SJCRH30 (cell line): ENCODE measurements at regions not wholly inside any gene's neighbourhood (a gene's known extent, or its start where the extent isn't known, plus 50 kb on each side); places are given as distances from the start of the nearest gene placed in this dataset.

ENCODE experiments used
- DNase-seq, 2 experiments: peaks; one replicate each; pipeline ENCODE4 v3.0.0-alpha.2; 2015 to 2020
- H3K27ac ChIP-seq: fragments of 250-450 bp; sonication (Bioruptor Pico); 2 replicates; pipeline ENCODE4 v1.5.1; 2020; ENCODE audit warnings: mild to moderate bottlenecking, moderate library complexity
- H3K27me3 ChIP-seq: fragments of 250-450 bp; sonication (Bioruptor Pico); 2 replicates; pipeline ENCODE4 v1.5.1; 2020; ENCODE audit warnings: mild to moderate bottlenecking, moderate library complexity
- H3K36me3 ChIP-seq: fragments of 250-450 bp; sonication (Bioruptor Pico); 2 replicates; pipeline ENCODE4 v1.5.1; 2020; ENCODE audit warnings: mild to moderate bottlenecking, moderate library complexity
- H3K4me1 ChIP-seq: fragments of 250-450 bp; sonication (Bioruptor Pico); 2 replicates; pipeline ENCODE4 v1.5.1; 2020; ENCODE audit warnings: mild to moderate bottlenecking, moderate library complexity
- H3K4me3 ChIP-seq: fragments of 250-450 bp; sonication (Bioruptor Pico); 2 replicates; pipeline ENCODE4 v1.5.1; 2020; ENCODE audit warnings: mild to moderate bottlenecking, moderate library complexity
- H3K9me3 ChIP-seq: fragments of 250-450 bp; sonication (Bioruptor Pico); replicated peaks from 2 replicates; pipeline ENCODE4 v1.5.1; 2020; ENCODE audit warnings: mild to moderate bottlenecking, moderate library complexity

GRCh38 chr13:61838568-61838967 is 422.9 kb upstream of the PCDH20 start:
- Histone ChIP-seq H3K27me3 (no peaks in the 10 kb centered on the region), H3K4me3 (no peak overlapping the region), H3K36me3 (no peaks in the 10 kb centered on the region), H3K27ac (no peak overlapping the region), H3K9me3 (no peaks in the 10 kb centered on the region), H3K4me1 (no peaks in the 10 kb centered on the region)
- no peak for DNase-seq

- H3K27me3 ChIP-seq = no peaks in the 10 kb centered on the region
- no peak for DNase-seq
- H3K4me3 ChIP-seq = no peak overlapping the region
- H3K9me3 ChIP-seq = no peaks in the 10 kb centered on the region
- no peaks in the 10 kb centered on the region for H3K4me1 ChIP-seq
- no peaks in the 10 kb centered on the region for H3K36me3 ChIP-seq
- H3K27ac ChIP-seq = no peak overlapping the region
Observed at GRCh38 chr13:61833228-61833627, 417.6 kb upstream of the PCDH20 start.

GRCh38 chr13:61831026-61831425 is 415.4 kb upstream of the PCDH20 start:
- no peak for DNase-seq
- Histone ChIP-seq H3K4me3 (no peak overlapping the region), H3K9me3 (no peaks in the 10 kb centered on the region), H3K4me1 (no peaks in the 10 kb centered on the region), H3K36me3 (no peaks in the 10 kb centered on the region), H3K27ac (no peak overlapping the region), H3K27me3 (no peaks in the 10 kb centered on the region)

- H3K27ac ChIP-seq = no peak overlapping the region
- no peaks in the 10 kb centered on the region for H3K27me3 ChIP-seq
- no peak for DNase-seq
- no peaks in the 10 kb centered on the region for H3K36me3 ChIP-seq
- no peaks in the 10 kb centered on the region for H3K4me1 ChIP-seq
- no peaks in the 10 kb centered on the region for H3K9me3 ChIP-seq
- H3K4me3 ChIP-seq = no peak overlapping the region
Observed at GRCh38 chr13:61830475-61830874, 414.8 kb upstream of the PCDH20 start.

- H3K4me1 ChIP-seq = no peaks in the 10 kb centered on the region
- no peaks in the 10 kb centered on the region for H3K36me3 ChIP-seq
- H3K27me3 ChIP-seq = no peaks in the 10 kb centered on the region
- no peak overlapping the region for H3K4me3 ChIP-seq
- H3K27ac ChIP-seq = no peak overlapping the region
- DNase-seq = no peak
- H3K9me3 ChIP-seq = no peaks in the 10 kb centered on the region
Observed at GRCh38 chr13:61824168-61824567, 408.5 kb upstream of the PCDH20 start.

GRCh38 chr13:61812286-61812685 is 396.6 kb upstream of the PCDH20 start:
- Histone ChIP-seq H3K4me3 (no peak overlapping the region), H3K4me1 (no peaks in the 10 kb centered on the region), H3K36me3 (no peaks in the 10 kb centered on the region), H3K9me3 (no peaks in the 10 kb centered on the region), H3K27me3 (no peaks in the 10 kb centered on the region), H3K27ac (no peak overlapping the region)
- DNase-seq = no peak

GRCh38 chr13:61810065-61810464 is 394.4 kb upstream of the PCDH20 start:
- H3K27me3 ChIP-seq = no peaks in the 10 kb centered on the region
- H3K36me3 ChIP-seq = no peaks in the 10 kb centered on the region
- H3K4me1 ChIP-seq = no peaks in the 10 kb centered on the region
- no peak for DNase-seq
- H3K27ac ChIP-seq = no peak overlapping the region
- no peaks in the 10 kb centered on the region for H3K9me3 ChIP-seq
- no peak overlapping the region for H3K4me3 ChIP-seq

- Histone ChIP-seq H3K9me3 (no peaks in the 10 kb centered on the region), H3K27ac (no peak overlapping the region), H3K4me3 (no peak overlapping the region), H3K27me3 (no peaks in the 10 kb centered on the region), H3K4me1 (no peaks in the 10 kb centered on the region), H3K36me3 (no peaks in the 10 kb centered on the region)
- no peak for DNase-seq
Observed at GRCh38 chr13:61797397-61797796, 381.7 kb upstream of the PCDH20 start.

- Histone ChIP-seq H3K27me3 (no peaks in the 10 kb centered on the region), H3K4me3 (no peak overlapping the region), H3K4me1 (no peaks in the 10 kb centered on the region), H3K36me3 (no peaks in the 10 kb centered on the region), H3K27ac (no peak overlapping the region), H3K9me3 (no peaks in the 10 kb centered on the region)
- DNase-seq = no peak
Observed at GRCh38 chr13:61795580-61795979, 379.9 kb upstream of the PCDH20 start.

- Histone ChIP-seq H3K27me3 (0 out of 2 replicates have a peak, but pooled peaks cover 2% of the 10 kb centered on the region), H3K4me3 (no peak overlapping the region), H3K36me3 (no peaks in the 10 kb centered on the region), H3K9me3 (no peaks in the 10 kb centered on the region), H3K4me1 (no peaks in the 10 kb centered on the region), H3K27ac (no peak overlapping the region)
- DNase-seq = no peak
Observed at GRCh38 chr13:61779456-61779855, 363.8 kb upstream of the PCDH20 start.

GRCh38 chr13:61778531-61778930 is 362.9 kb upstream of the PCDH20 start:
- Histone ChIP-seq H3K27me3 (0 out of 2 replicates have a peak, but pooled peaks cover 2% of the 10 kb centered on the region), H3K27ac (no peak overlapping the region), H3K36me3 (no peaks in the 10 kb centered on the region), H3K4me3 (no peak overlapping the region), H3K4me1 (no peaks in the 10 kb centered on the region), H3K9me3 (no peaks in the 10 kb centered on the region)
- DNase-seq = no peak

- no peaks in the 10 kb centered on the region for H3K9me3 ChIP-seq
- H3K4me1 ChIP-seq = no peaks in the 10 kb centered on the region
- no peaks in the 10 kb centered on the region for H3K36me3 ChIP-seq
- H3K27ac ChIP-seq = no peak overlapping the region
- 0 out of 2 replicates have a peak, but pooled peaks cover 2% of the 10 kb centered on the region for H3K27me3 ChIP-seq
- no peak overlapping the region for H3K4me3 ChIP-seq
- no peak for DNase-seq
Observed at GRCh38 chr13:61777899-61778298, 362.2 kb upstream of the PCDH20 start.

- H3K27ac ChIP-seq = no peak overlapping the region
Observed at GRCh38 chr13:61777271-61777670, 361.6 kb upstream of the PCDH20 start.

GRCh38 chr13:61774903-61775302 is 359.3 kb upstream of the PCDH20 start:
- no peak for DNase-seq
- H3K9me3 ChIP-seq = no peaks in the 10 kb centered on the region
- no peaks in the 10 kb centered on the region for H3K36me3 ChIP-seq
- H3K27me3 ChIP-seq = 0 out of 2 replicates have a peak, but pooled peaks cover 2% of the 10 kb centered on the region
- no peaks in the 10 kb centered on the region for H3K4me1 ChIP-seq
- no peak overlapping the region for H3K4me3 ChIP-seq
- no peak overlapping the region for H3K27ac ChIP-seq

More at GRCh38 chr13:61777271-61777670, 361.6 kb upstream of the PCDH20 start:
- H3K4me3 ChIP-seq = no peak overlapping the region
- no peaks in the 10 kb centered on the region for H3K36me3 ChIP-seq
- no peaks in the 10 kb centered on the region for H3K4me1 ChIP-seq
- DNase-seq = peak in 1 of 2 experiments; percentile 8
- H3K9me3 ChIP-seq = no peaks in the 10 kb centered on the region
- 0 out of 2 replicates have a peak, but pooled peaks cover 2% of the 10 kb centered on the region for H3K27me3 ChIP-seq

GRCh38 chr13:61770681-61771080 is 355.0 kb upstream of the PCDH20 start:
- DNase-seq = no peak
- Histone ChIP-seq H3K4me1 (no peaks in the 10 kb centered on the region), H3K36me3 (no peaks in the 10 kb centered on the region), H3K27ac (no peak overlapping the region), H3K27me3 (no peaks in the 10 kb centered on the region), H3K9me3 (no peaks in the 10 kb centered on the region), H3K4me3 (no peak overlapping the region)

GRCh38 chr13:61768175-61768574 is 352.5 kb upstream of the PCDH20 start:
- no peak overlapping the region for H3K27ac ChIP-seq
- H3K4me1 ChIP-seq = no peaks in the 10 kb centered on the region
- H3K36me3 ChIP-seq = no peaks in the 10 kb centered on the region
- no peaks in the 10 kb centered on the region for H3K27me3 ChIP-seq
- no peak overlapping the region for H3K4me3 ChIP-seq
- H3K9me3 ChIP-seq = no peaks in the 10 kb centered on the region
- no peak for DNase-seq
